ENCODE measurements at regions not wholly inside any gene's neighbourhood (a gene's known extent, or its start where the extent isn't known, plus 50 kb on each side); places are given as distances from the start of the nearest gene placed in this dataset.

DNA sequence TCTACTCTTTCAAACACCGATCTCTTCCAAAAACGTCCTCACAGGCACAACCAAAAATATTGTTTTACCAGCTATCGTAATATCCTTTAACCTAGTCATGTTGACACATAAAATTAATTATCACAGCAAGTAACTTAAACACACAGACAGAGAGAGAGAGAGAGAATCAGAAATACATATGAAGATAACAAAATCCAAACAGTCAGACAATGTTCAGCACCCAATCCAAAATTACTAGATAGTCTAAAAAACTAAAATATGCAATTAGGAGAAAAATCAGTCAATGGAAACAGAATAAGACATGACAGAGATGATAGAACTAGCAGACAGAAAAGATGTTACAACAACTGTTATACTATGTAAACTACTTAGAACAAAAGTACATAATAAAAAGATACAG, 537.7 kb downstream of the LMO4 start:
- H3K4me1 ChIP-seq, result peaks cover 0 to 38% (median 28%) of the 10 kb centered on the region in 6 donors
- no peaks in the 10 kb centered on the region for H3K36me3 ChIP-seq
- TF ChIP-seq POLR2A (IDR thresholded peaks at IDR 0.05), result no peak
- TF ChIP-seq POLR2AphosphoS5 (IDR thresholded peaks at IDR 0.05), result no peak
- TF ChIP-seq, protein P1, sequence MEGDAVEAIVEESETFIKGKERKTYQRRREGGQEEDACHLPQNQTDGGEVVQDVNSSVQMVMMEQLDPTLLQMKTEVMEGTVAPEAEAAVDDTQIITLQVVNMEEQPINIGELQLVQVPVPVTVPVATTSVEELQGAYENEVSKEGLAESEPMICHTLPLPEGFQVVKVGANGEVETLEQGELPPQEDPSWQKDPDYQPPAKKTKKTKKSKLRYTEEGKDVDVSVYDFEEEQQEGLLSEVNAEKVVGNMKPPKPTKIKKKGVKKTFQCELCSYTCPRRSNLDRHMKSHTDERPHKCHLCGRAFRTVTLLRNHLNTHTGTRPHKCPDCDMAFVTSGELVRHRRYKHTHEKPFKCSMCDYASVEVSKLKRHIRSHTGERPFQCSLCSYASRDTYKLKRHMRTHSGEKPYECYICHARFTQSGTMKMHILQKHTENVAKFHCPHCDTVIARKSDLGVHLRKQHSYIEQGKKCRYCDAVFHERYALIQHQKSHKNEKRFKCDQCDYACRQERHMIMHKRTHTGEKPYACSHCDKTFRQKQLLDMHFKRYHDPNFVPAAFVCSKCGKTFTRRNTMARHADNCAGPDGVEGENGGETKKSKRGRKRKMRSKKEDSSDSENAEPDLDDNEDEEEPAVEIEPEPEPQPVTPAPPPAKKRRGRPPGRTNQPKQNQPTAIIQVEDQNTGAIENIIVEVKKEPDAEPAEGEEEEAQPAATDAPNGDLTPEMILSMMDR (IDR thresholded peaks at IDR 0.05 in 8 of 11, conservative IDR thresholded peaks at IDR 0.05 in 3 of 11), result no peak
- H3K4me3 ChIP-seq, result no peak overlapping the region
- H3K27me3 ChIP-seq (replicated peaks in 1 of 7), result no peaks in the 10 kb centered on the region
- WGBS, 5 donors, result 92 to 96% (median 94%) methylated on average over 3 of the region's 3 CpGs
- no peak overlapping the region for H3K27ac ChIP-seq
- H3K9me3 ChIP-seq, result peaks cover 0 to 13% (median 9%) of the 10 kb centered on the region in 8 donors
- DNase-seq, result no peak
- intact Hi-C loops (cut with DNase I; ENCODE audit: low total_unique reads), result no loop called here

DNA sequence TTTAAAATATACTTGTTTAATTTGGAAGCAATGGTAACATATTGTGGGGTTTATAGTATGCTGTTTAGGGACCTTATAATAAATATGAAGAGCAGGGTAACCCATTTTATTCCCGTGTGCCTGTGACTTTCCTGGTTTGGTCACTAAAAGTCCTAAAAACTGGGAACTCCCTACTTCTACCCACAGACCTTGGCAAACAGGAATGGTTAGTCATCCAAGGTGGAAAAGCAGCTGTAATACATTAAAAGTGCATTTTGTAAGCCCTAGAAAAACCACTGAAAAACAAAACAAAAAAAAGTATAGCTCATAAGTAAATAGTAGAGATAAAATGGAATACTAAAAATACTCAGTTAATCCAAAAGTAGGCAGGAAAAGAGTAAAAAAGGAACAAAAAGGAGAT, 538.9 kb downstream of the LMO4 start:
- WGBS, 5 donors, result 64 to 92% (median 84%) methylated on average over 1 of the region's 1 CpG
- H3K27ac ChIP-seq, result no peak overlapping the region
- H3K9me3 ChIP-seq, result peaks cover 0 to 13% (median 9%) of the 10 kb centered on the region in 8 donors
- peaks cover 0 to 47% (median 39%) of the 10 kb centered on the region in 6 donors for H3K4me1 ChIP-seq
- H3K36me3 ChIP-seq, result no peaks in the 10 kb centered on the region
- no peaks in the 10 kb centered on the region for H3K27me3 ChIP-seq (replicated peaks in 1 of 7)
- no peak overlapping the region for H3K4me3 ChIP-seq
- no peak for DNase-seq
- intact Hi-C loops (cut with DNase I; ENCODE audit: low total_unique reads), result no loop called here
- TF ChIP-seq POLR2AphosphoS5 (IDR thresholded peaks at IDR 0.05), result no peak
- TF ChIP-seq, protein P1 (IDR thresholded peaks at IDR 0.05 in 8 of 11, conservative IDR thresholded peaks at IDR 0.05 in 3 of 11), result no peak
- no peak for TF ChIP-seq POLR2A (IDR thresholded peaks at IDR 0.05)

DNA sequence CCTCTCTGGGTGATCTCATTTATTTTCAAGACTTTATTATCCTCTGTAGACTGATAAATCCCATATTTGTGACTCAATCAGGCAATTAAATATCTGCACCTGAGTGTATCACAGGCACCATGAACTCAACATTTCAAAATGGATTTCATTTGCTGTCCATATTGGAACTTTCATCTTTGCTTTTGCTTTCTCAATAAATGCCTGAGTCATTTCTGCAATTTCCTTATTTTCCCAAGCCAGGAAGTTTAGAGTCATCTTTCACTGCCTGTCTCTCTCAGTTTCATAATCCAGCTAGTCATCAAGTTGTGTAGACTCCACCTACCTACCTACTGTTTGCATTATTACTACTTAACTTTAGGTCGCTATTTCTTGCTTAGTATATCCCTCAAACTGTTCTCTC, 540.9 kb downstream of the LMO4 start:
- H3K4me3 ChIP-seq, result peak overlapping the region in 1 of 8 donors; percentile 15
- intact Hi-C loops (cut with DNase I; ENCODE audit: low total_unique reads), result no loop called here
- no peak for DNase-seq
- WGBS, 5 donors, result 24 to 59% (median 32%) methylated on average over 1 of the region's 1 CpG
- peaks cover 0 to 13% (median 9%) of the 10 kb centered on the region in 8 donors for H3K9me3 ChIP-seq
- no peaks in the 10 kb centered on the region for H3K27me3 ChIP-seq (replicated peaks in 1 of 7)
- H3K4me1 ChIP-seq, result peaks cover 0 to 55% (median 40%) of the 10 kb centered on the region in 6 donors
- no peak for TF ChIP-seq POLR2AphosphoS5 (IDR thresholded peaks at IDR 0.05)
- TF ChIP-seq POLR2A (IDR thresholded peaks at IDR 0.05), result no peak
- TF ChIP-seq, protein P1 (IDR thresholded peaks at IDR 0.05 in 8 of 11, conservative IDR thresholded peaks at IDR 0.05 in 3 of 11), result no peak
- H3K27ac ChIP-seq, result peak overlapping the region in 5 of 8 donors; percentile 20 to 69 (median 56)
- H3K36me3 ChIP-seq, result no peaks in the 10 kb centered on the region

DNA sequence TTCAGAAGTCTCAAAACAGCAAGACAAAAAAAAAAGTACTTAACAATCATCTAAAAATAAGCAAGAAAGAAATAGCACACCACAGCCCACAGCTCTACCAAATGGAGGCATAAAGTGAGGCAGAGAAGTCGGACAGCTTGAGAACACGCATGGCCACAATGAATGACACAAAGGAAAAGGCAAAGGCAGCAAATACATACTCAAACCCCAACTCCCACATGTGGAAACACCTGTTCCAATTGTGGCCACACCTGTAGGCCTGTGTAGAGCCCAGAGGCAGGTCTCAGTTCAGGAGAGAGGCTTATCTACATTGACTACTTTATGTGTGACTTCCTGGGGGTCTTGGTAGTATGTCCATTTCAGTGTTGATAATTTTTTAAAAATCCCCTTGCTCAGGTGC, 543.5 kb downstream of the LMO4 start:
- intact Hi-C loops (cut with DNase I; ENCODE audit: low total_unique reads), result no loop called here
- H3K9me3 ChIP-seq, result no peaks in the 10 kb centered on the region
- H3K4me3 ChIP-seq, result no peak overlapping the region
- H3K27ac ChIP-seq, result peak overlapping the region in 7 of 8 donors; percentile 36 to 72 (median 61)
- TF ChIP-seq POLR2A (IDR thresholded peaks at IDR 0.05) (no peak), POLR2AphosphoS5 (IDR thresholded peaks at IDR 0.05) (no peak)
- TF ChIP-seq, protein P1 (IDR thresholded peaks at IDR 0.05 in 8 of 11, conservative IDR thresholded peaks at IDR 0.05 in 3 of 11), result no peak
- peaks cover 0 to 47% (median 34%) of the 10 kb centered on the region in 6 donors for H3K4me1 ChIP-seq
- WGBS, 5 donors, result 40 to 70% (median 60%) methylated on average over 2 of the region's 2 CpGs
- no peak for DNase-seq
- H3K36me3 ChIP-seq, result no peaks in the 10 kb centered on the region
- H3K27me3 ChIP-seq (replicated peaks in 1 of 7), result no peaks in the 10 kb centered on the region
